ENCODE measurements at regions not wholly inside any gene's neighbourhood (a gene's known extent, or its start where the extent isn't known, plus 50 kb on each side); places are given as distances from the start of the nearest gene placed in this dataset.

DNA sequence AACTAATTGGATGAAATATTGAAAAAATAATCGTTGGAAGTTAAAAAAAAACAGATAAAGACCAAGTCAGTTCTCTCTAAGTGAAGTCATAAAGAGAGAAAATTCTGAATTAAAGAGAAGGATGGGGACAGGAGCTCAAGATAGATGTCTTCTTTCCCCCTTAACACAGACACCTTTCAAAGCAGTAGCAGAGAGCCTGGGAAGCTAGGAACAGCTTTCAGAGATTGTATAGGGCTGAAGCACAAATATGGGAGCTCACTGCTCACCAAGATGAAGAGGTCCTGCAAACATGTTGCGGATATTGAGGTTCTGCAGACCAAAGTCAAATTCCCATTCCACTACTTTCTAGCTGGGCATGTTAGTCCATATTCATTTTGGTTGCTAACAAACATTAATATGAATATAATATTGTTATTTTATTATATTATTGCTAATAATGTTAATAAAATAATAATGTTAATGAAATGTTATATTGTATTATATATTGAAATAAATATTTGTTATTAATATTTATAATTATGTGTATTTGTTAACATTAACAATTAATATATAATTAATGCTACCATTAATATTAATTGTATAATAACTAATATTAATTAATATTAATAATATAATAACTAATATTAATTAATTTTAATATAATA lies 319.1 kb downstream of the OXSM start:
- TF ChIP-seq ESRRG (CRISPR knock-in tag; IDR thresholded peaks at IDR 0.05) = no peak
- TF ChIP-seq ZNF8 (CRISPR knock-in tag; IDR thresholded peaks at IDR 0.05) = no peak
- TF ChIP-seq OSR1 (CRISPR knock-in tag; IDR thresholded peaks at IDR 0.05) = no peak
- TF ChIP-seq, protein P1, sequence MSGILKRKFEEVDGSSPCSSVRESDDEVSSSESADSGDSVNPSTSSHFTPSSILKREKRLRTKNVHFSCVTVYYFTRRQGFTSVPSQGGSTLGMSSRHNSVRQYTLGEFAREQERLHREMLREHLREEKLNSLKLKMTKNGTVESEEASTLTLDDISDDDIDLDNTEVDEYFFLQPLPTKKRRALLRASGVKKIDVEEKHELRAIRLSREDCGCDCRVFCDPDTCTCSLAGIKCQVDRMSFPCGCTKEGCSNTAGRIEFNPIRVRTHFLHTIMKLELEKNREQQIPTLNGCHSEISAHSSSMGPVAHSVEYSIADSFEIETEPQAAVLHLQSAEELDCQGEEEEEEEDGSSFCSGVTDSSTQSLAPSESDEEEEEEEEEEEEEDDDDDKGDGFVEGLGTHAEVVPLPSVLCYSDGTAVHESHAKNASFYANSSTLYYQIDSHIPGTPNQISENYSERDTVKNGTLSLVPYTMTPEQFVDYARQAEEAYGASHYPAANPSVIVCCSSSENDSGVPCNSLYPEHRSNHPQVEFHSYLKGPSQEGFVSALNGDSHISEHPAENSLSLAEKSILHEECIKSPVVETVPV (CRISPR knock-in tag; IDR thresholded peaks at IDR 0.05) = no peak
- no peak for TF ChIP-seq ZC3H10 (CRISPR knock-in tag; IDR thresholded peaks at IDR 0.05)
- TF ChIP-seq PPARA (CRISPR knock-in tag; IDR thresholded peaks at IDR 0.05; ENCODE audit: borderline replicate concordance) = no peak
- TF ChIP-seq, protein P2, sequence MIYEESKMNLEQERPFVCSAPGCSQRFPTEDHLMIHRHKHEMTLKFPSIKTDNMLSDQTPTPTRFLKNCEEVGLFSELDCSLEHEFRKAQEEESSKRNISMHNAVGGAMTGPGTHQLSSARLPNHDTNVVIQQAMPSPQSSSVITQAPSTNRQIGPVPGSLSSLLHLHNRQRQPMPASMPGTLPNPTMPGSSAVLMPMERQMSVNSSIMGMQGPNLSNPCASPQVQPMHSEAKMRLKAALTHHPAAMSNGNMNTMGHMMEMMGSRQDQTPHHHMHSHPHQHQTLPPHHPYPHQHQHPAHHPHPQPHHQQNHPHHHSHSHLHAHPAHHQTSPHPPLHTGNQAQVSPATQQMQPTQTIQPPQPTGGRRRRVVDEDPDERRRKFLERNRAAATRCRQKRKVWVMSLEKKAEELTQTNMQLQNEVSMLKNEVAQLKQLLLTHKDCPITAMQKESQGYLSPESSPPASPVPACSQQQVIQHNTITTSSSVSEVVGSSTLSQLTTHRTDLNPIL (CRISPR knock-in tag; IDR thresholded peaks at IDR 0.05; ENCODE audit: low read depth) = no peak
- TF ChIP-seq, protein P3, sequence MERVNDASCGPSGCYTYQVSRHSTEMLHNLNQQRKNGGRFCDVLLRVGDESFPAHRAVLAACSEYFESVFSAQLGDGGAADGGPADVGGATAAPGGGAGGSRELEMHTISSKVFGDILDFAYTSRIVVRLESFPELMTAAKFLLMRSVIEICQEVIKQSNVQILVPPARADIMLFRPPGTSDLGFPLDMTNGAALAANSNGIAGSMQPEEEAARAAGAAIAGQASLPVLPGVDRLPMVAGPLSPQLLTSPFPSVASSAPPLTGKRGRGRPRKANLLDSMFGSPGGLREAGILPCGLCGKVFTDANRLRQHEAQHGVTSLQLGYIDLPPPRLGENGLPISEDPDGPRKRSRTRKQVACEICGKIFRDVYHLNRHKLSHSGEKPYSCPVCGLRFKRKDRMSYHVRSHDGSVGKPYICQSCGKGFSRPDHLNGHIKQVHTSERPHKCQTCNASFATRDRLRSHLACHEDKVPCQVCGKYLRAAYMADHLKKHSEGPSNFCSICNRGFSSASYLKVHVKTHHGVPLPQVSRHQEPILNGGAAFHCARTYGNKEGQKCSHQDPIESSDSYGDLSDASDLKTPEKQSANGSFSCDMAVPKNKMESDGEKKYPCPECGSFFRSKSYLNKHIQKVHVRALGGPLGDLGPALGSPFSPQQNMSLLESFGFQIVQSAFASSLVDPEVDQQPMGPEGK (CRISPR knock-in tag; IDR thresholded peaks at IDR 0.05; ENCODE audit: borderline replicate concordance) = no peak
- TF ChIP-seq RARB (CRISPR knock-in tag; IDR thresholded peaks at IDR 0.05) = no peak

Measured in SK-N-SH treated with all-trans-retinoic acid at 6 μM for 48 hours (cell line).